Glutamatergic neuron (in vitro differentiated cells): ENCODE measurements at regions not wholly inside any gene's neighbourhood (a gene's known extent, or its start where the extent isn't known, plus 50 kb on each side); places are given as distances from the start of the nearest gene placed in this dataset.

Experiments
- DNase-seq: peaks from one replicate; pipeline ENCODE4 v3.0.0; 2022
- H3K27ac Mint-ChIP-seq: one replicate; pipeline ENCODE4 v1.8.0; 2020; ENCODE audit warnings: mild to moderate bottlenecking, mixed read lengths, inconsistent platforms; ENCODE audit not compliant: unreplicated experiment
- H3K27me3 Mint-ChIP-seq: one replicate; pipeline ENCODE4 v1.8.0; 2020; ENCODE audit warnings: mild to moderate bottlenecking, moderate library complexity, mixed read lengths, inconsistent platforms; ENCODE audit not compliant: unreplicated experiment
- H3K36me3 Mint-ChIP-seq: one replicate; pipeline ENCODE4 v1.8.0; 2020; ENCODE audit warnings: mild to moderate bottlenecking, mixed read lengths, inconsistent platforms; ENCODE audit not compliant: unreplicated experiment
- H3K4me1 Mint-ChIP-seq: one replicate; pipeline ENCODE4 v1.8.0; 2020; ENCODE audit warnings: mild to moderate bottlenecking, low read depth, mixed read lengths, inconsistent platforms; ENCODE audit not compliant: unreplicated experiment
- H3K4me3 Mint-ChIP-seq: one replicate; pipeline ENCODE4 v1.8.0; 2020; ENCODE audit warnings: mild to moderate bottlenecking, mixed read lengths, inconsistent platforms; ENCODE audit not compliant: unreplicated experiment
- H3K9me3 Mint-ChIP-seq: one replicate; pipeline ENCODE4 v1.8.0; 2020; ENCODE audit warnings: mild to moderate bottlenecking, moderate library complexity, mixed read lengths, inconsistent platforms; ENCODE audit not compliant: unreplicated experiment
- CTCF ChIP-seq: fragments of 200-600 bp; sonication (generic); IDR thresholded peaks from one replicate; pipeline ENCODE4 v1.5.0; 2021; ENCODE audit not compliant: partially characterized antibody, unreplicated experiment

- Mint-ChIP-seq H3K4me3 (no peak overlapping the region), H3K27ac (no peak overlapping the region), H3K36me3 (no peaks in the 10 kb centered on the region), H3K9me3 (no peaks in the 10 kb centered on the region), H3K27me3 (peaks cover 2% of the 10 kb centered on the region), H3K4me1 (peaks cover 32% of the 10 kb centered on the region)
- TF ChIP-seq CTCF = no peak
- no peak for DNase-seq
Observed at GRCh38 chr1:243924588-243925349, 74.7 kb upstream of the AKT3 start.

GRCh38 chr1:243924188-243924587 lies 74.1 kb upstream of the AKT3 start:
- Mint-ChIP-seq H3K9me3 (no peaks in the 10 kb centered on the region), H3K36me3 (no peaks in the 10 kb centered on the region), H3K27ac (no peak overlapping the region), H3K4me3 (no peak overlapping the region), H3K4me1 (peaks cover 32% of the 10 kb centered on the region), H3K27me3 (peaks cover 2% of the 10 kb centered on the region)
- no peak for TF ChIP-seq CTCF
- DNase-seq = no peak

- H3K4me3 Mint-ChIP-seq = no peak overlapping the region
- peaks cover 32% of the 10 kb centered on the region for H3K4me1 Mint-ChIP-seq
- H3K9me3 Mint-ChIP-seq = no peaks in the 10 kb centered on the region
- H3K36me3 Mint-ChIP-seq = no peaks in the 10 kb centered on the region
- TF ChIP-seq CTCF = no peak
- peaks cover 2% of the 10 kb centered on the region for H3K27me3 Mint-ChIP-seq
- H3K27ac Mint-ChIP-seq = no peak overlapping the region
- DNase-seq = no peak
Observed at GRCh38 chr1:243923292-243924171, 73.5 kb upstream of the AKT3 start.

GRCh38 chr1:243921111-243921510 lies 71.1 kb upstream of the AKT3 start:
- Mint-ChIP-seq H3K27me3 (peaks cover 4% of the 10 kb centered on the region), H3K27ac (no peak overlapping the region), H3K4me3 (no peak overlapping the region), H3K9me3 (peaks cover 4% of the 10 kb centered on the region), H3K36me3 (no peaks in the 10 kb centered on the region), H3K4me1 (peaks cover 37% of the 10 kb centered on the region)
- DNase-seq = no peak
- no peak for TF ChIP-seq CTCF
